Central memory CD8-positive, alpha-beta T cell (primary cell): ENCODE measurements at regions not wholly inside any gene's neighbourhood (a gene's known extent, or its start where the extent isn't known, plus 50 kb on each side); places are given as distances from the start of the nearest gene placed in this dataset.

Experiments
- ATAC-seq: fragments of 150-1000 bp; cut with Tn5 transposase; replicated peaks from 2 replicates; pipeline ENCODE4 v1.10.0; 2022; ENCODE audit warnings: mild to moderate bottlenecking, moderate FRiP score, moderate number of reproducible peaks; ENCODE audit not compliant: poor library complexity, severe bottlenecking; ENCODE audit errors: extremely low read depth
- DNase-seq, 2 donors: peaks; one replicate each; pipeline ENCODE4 v3.0.0; 2021; ENCODE audit warnings: low spot score in 2 of 2
- H3K27ac Mint-ChIP-seq: one replicate; pipeline ENCODE4 v1.8.0; 2022; ENCODE audit warnings: low read depth, mild to moderate bottlenecking, moderate library complexity, mixed read lengths
- H3K27me3 Mint-ChIP-seq: one replicate; pipeline ENCODE4 v1.8.0; 2022; ENCODE audit warnings: mixed read lengths
- H3K36me3 Mint-ChIP-seq: one replicate; pipeline ENCODE4 v1.8.0; 2022; ENCODE audit warnings: mild to moderate bottlenecking, moderate library complexity, mixed read lengths; ENCODE audit not compliant: insufficient read depth
- H3K4me1 Mint-ChIP-seq: one replicate; pipeline ENCODE4 v1.8.0; 2022; ENCODE audit warnings: mixed read lengths
- H3K4me3 Mint-ChIP-seq: one replicate; pipeline ENCODE4 v1.8.0; 2022; ENCODE audit warnings: mild to moderate bottlenecking, moderate library complexity, mixed read lengths
- H3K9me3 Mint-ChIP-seq: one replicate; pipeline ENCODE4 v1.8.0; 2022; ENCODE audit warnings: mixed read lengths

DNA sequence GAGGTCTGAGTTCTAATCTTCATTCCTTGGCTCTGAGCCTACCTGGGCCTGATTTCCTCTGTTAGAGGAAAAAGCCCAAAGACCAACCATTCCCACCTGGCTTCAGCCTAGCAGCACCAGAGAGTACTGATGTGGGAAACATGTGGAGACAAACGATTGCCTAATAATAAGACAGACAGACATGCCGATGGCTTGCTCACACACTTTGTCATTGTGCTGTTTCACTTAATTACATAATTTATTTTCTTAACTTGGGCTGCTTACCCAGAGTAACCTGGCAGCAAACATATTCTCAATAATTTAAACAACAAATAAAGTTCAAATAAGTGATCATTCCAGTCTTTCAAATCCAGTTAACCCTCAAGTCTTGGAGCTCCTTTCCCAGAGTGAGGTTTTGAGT, 83.4 kb downstream of the MAF start:
- peaks cover 6% of the 10 kb centered on the region for H3K9me3 Mint-ChIP-seq
- ATAC-seq (no peak), DNase-seq (no peak)
- peaks cover 9% of the 10 kb centered on the region for H3K4me1 Mint-ChIP-seq
- H3K27ac Mint-ChIP-seq = no peak overlapping the region
- H3K4me3 Mint-ChIP-seq = no peak overlapping the region
- peaks cover 47% of the 10 kb centered on the region for H3K27me3 Mint-ChIP-seq
- peaks cover 4% of the 10 kb centered on the region for H3K36me3 Mint-ChIP-seq

DNA sequence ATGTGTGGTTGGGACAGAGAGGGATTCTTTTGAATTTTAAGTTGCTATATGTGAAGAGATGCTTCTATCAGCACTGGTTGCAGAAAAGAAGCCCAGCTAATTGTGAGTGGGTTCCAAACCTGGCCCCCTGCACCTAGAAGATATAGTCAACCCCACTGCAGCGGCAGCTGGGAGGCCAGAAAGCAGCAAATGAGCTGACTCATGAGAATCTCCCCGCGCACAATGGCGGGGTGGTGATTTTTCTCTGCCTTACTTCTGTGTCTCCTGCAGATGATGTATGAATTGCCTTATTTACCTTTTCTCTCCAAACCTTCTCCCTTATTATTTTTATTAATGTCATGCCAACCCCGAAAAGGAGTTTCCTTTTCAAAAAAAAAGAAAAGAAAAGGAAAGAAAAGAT, 89.7 kb downstream of the MAF start:
- H3K36me3 Mint-ChIP-seq = peaks cover 2% of the 10 kb centered on the region
- H3K4me3 Mint-ChIP-seq = no peak overlapping the region
- peaks cover 55% of the 10 kb centered on the region for H3K27me3 Mint-ChIP-seq
- no peak for ATAC-seq
- no peaks in the 10 kb centered on the region for H3K4me1 Mint-ChIP-seq
- DNase-seq = no peak
- H3K27ac Mint-ChIP-seq = no peak overlapping the region
- no peaks in the 10 kb centered on the region for H3K9me3 Mint-ChIP-seq

DNA sequence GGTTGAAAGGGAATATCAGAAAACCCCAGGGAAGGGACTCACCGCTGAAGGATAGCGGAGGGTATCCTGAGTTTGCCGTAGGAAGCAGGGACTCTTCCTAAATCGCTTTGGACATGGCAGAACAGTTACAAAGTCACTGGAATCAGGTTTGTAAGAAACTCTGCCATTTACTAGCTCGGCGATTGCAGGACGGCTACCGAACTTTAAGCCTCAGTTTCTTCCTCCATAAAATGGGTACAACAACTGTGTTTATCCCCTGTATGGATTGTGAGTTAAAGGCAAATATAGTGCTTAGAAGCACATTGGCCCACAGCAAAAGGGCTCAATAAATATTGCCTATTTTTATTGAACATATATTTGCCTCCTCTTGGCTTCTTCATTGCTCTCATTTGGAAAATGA, 90.6 kb downstream of the MAF start:
- Mint-ChIP-seq H3K4me3 (no peak overlapping the region), H3K27me3 (peaks cover 52% of the 10 kb centered on the region), H3K36me3 (peaks cover 2% of the 10 kb centered on the region), H3K4me1 (no peaks in the 10 kb centered on the region), H3K9me3 (no peaks in the 10 kb centered on the region), H3K27ac (no peak overlapping the region)
- ATAC-seq (no peak), DNase-seq (no peak)

DNA sequence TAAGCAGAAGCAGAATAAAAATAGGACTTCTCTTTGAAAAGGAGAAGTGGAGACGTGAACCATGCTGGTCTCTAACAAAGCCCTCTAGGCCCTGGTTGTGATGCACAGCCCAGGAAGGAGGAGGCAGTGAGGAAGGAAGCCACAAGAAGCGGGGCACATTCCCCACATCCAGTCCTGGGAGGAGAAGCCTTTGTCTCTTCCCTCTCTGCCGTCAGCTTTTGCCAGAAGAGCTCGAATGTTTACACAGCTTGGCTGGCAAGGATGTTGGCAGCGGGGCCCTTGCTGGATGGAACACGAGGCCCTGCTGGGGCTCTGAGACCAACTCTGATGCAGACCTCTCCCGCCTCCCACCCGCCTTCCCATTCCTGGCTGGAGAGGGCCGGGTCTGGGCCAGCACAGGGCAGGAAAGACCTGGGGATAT, 91.3 kb downstream of the MAF start:
- Mint-ChIP-seq H3K27ac (no peak overlapping the region), H3K27me3 (peaks cover 45% of the 10 kb centered on the region), H3K4me1 (no peaks in the 10 kb centered on the region), H3K9me3 (no peaks in the 10 kb centered on the region), H3K4me3 (no peak overlapping the region), H3K36me3 (no peaks in the 10 kb centered on the region)
- ATAC-seq (no peak), DNase-seq (no peak)

DNA sequence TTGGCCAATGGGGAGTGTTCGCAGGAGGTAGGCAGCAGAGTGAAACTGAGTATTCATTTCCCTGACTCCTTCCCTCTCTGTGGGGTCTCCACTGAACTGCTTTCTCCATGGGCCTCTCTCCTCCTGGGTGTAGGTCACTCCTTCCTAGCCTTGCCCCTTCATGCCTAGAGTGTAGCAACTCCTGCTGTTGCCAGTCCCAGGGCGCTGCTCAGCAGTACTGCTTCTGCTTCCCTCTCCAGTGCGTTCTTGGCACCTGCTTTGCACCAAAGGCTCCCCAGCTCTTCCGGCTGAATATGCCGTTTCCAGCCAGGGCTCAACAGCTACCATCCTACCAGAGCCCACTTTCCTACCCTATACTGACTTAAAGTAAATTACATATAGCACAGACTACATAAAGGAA, 92.2 kb downstream of the MAF start:
- H3K9me3 Mint-ChIP-seq = no peaks in the 10 kb centered on the region
- no peak overlapping the region for H3K27ac Mint-ChIP-seq
- no peaks in the 10 kb centered on the region for H3K36me3 Mint-ChIP-seq
- ATAC-seq = no peak
- H3K4me1 Mint-ChIP-seq = no peaks in the 10 kb centered on the region
- no peak for DNase-seq
- H3K27me3 Mint-ChIP-seq = peaks cover 36% of the 10 kb centered on the region
- H3K4me3 Mint-ChIP-seq = no peak overlapping the region

DNA sequence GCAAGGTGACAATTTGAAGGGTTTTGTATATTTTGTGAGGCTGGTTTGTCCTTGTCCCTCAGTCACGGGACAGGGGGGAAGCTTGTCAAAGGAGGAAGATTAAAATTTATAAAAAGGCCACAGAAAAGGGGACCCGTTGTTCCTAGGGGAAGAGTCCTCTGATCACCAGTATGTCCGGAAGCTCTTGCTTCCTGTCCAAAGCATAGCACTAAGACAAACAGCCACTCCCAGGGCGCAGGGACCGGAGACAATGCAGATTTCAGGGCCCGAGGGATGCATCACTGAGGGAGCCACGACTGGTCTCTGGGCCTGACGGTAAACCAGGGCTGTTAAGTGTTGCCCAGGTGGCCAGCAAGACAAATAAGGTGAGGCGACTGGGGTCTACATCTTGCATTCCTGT, 95.2 kb downstream of the MAF start:
- peaks cover 23% of the 10 kb centered on the region for H3K27me3 Mint-ChIP-seq
- no peaks in the 10 kb centered on the region for H3K36me3 Mint-ChIP-seq
- H3K4me1 Mint-ChIP-seq = no peaks in the 10 kb centered on the region
- no peak for DNase-seq
- H3K4me3 Mint-ChIP-seq = no peak overlapping the region
- ATAC-seq = no peak
- no peaks in the 10 kb centered on the region for H3K9me3 Mint-ChIP-seq
- H3K27ac Mint-ChIP-seq = no peak overlapping the region

DNA sequence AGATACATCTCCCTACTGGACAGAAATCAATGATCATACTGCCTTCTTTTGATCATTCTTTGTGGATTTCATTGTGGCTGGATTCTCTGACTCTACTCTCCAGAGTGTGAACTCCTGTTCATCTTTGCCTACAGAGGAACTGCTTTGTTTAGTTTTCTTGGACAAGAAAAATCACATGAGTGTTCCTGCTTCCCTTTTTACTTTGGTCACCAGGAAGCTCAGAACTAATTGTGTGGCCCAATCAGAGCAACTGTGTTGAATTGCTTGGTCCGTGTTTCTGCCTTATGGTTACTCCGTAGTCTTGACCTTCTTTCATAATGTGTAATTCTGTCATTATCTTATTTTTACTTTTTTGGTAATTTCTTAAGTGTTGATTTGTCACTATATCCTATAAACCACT, 97.0 kb downstream of the MAF start:
- Mint-ChIP-seq H3K4me3 (no peak overlapping the region), H3K27me3 (peaks cover 21% of the 10 kb centered on the region), H3K9me3 (no peaks in the 10 kb centered on the region), H3K4me1 (peaks cover 6% of the 10 kb centered on the region), H3K27ac (no peak overlapping the region), H3K36me3 (no peaks in the 10 kb centered on the region)
- no peak for ATAC-seq
- DNase-seq = no peak

DNA sequence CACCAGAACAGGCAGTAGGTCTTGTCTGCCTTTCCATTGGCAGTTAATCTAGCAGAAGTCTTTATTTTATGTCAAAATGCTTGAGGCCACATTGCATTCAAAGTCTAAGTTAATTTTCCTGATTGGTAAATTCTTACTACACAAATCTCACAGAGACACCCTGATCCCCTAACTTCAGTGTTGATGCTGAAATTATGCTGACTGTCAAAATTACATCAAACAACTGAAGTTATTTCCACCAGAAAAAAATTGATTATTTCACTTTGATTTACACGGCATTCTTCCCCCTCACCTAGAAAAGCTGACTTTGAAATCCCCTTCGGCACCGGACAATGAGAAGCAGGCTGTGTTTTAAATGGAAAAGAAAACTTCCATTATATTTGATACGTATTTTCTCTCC, 99.1 kb downstream of the MAF start:
- ATAC-seq (no peak), DNase-seq (no peak)
- H3K4me1 Mint-ChIP-seq = peaks cover 24% of the 10 kb centered on the region
- H3K27me3 Mint-ChIP-seq = peaks cover 5% of the 10 kb centered on the region
- H3K9me3 Mint-ChIP-seq = no peaks in the 10 kb centered on the region
- no peaks in the 10 kb centered on the region for H3K36me3 Mint-ChIP-seq
- no peak overlapping the region for H3K4me3 Mint-ChIP-seq
- H3K27ac Mint-ChIP-seq = no peak overlapping the region

DNA sequence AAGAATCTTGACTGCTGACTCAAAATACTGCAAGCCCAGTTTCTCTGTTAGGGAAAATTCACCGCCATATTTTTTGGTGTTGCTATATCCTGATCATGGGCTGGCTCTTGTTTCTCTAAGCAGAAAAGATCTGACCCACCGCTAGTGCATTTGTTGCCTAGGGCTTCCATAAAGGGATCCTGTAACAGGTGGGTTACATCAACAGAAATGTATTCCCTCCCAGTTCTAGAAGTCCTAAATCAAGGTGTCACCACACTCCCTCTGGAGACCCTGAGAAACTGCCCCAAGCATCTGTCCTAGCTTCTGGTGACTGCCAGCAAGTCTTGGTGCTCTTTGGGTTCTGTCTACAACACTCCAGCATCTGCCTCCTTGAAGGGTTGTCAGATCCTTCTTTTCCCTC, 99.7 kb downstream of the MAF start:
- no peaks in the 10 kb centered on the region for H3K27me3 Mint-ChIP-seq
- no peak overlapping the region for H3K27ac Mint-ChIP-seq
- ATAC-seq = no peak
- no peak for DNase-seq
- H3K4me1 Mint-ChIP-seq = peaks cover 24% of the 10 kb centered on the region
- peaks cover 4% of the 10 kb centered on the region for H3K9me3 Mint-ChIP-seq
- H3K36me3 Mint-ChIP-seq = peaks cover 2% of the 10 kb centered on the region
- H3K4me3 Mint-ChIP-seq = no peak overlapping the region

DNA sequence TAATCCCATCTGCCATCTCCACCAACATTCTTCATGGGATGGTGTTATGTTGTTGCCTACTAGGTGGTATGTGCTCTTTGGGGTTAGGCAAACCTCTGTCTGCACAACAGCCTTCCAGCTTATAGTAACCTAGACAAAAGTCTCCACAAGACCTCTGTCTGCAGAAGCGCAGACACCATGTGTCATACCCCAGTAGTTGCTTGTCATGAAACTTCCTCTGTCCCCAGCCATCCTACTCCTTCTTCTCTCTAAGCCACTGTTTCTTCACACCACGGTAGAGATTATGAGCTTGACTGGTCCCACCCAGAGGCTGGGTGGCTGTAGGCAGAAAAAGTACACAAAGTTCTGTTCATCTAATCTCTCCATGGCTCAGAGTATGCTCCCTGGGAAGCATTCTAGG, 100.3 kb downstream of the MAF start:
- Mint-ChIP-seq H3K27me3 (no peaks in the 10 kb centered on the region), H3K4me1 (peaks cover 24% of the 10 kb centered on the region), H3K27ac (no peak overlapping the region), H3K9me3 (peaks cover 6% of the 10 kb centered on the region), H3K36me3 (peaks cover 2% of the 10 kb centered on the region), H3K4me3 (no peak overlapping the region)
- no peak for ATAC-seq
- no peak for DNase-seq

DNA sequence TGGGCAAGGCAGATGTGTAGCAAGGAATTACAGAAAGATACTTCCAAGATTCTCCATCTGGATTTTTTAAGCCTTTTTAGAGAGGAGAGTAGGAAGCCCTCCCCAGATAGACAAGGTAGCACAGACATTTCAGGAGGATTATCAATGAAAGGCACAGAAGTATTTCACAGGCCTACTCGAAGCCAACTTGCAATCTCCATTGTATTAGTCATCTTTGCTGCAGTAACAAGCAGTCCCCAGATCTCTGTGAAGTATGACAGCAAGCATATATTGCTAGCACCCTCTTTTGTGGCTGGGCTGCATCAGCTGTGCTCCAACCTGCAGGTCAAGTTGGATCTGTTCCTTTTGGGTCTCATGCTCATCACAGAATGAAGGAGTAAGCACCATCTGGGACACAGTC, 101.6 kb downstream of the MAF start:
- Mint-ChIP-seq H3K4me1 (peaks cover 24% of the 10 kb centered on the region), H3K27ac (no peak overlapping the region), H3K4me3 (no peak overlapping the region), H3K27me3 (no peaks in the 10 kb centered on the region), H3K9me3 (peaks cover 6% of the 10 kb centered on the region), H3K36me3 (peaks cover 2% of the 10 kb centered on the region)
- DNase-seq = no peak
- ATAC-seq = no peak

DNA sequence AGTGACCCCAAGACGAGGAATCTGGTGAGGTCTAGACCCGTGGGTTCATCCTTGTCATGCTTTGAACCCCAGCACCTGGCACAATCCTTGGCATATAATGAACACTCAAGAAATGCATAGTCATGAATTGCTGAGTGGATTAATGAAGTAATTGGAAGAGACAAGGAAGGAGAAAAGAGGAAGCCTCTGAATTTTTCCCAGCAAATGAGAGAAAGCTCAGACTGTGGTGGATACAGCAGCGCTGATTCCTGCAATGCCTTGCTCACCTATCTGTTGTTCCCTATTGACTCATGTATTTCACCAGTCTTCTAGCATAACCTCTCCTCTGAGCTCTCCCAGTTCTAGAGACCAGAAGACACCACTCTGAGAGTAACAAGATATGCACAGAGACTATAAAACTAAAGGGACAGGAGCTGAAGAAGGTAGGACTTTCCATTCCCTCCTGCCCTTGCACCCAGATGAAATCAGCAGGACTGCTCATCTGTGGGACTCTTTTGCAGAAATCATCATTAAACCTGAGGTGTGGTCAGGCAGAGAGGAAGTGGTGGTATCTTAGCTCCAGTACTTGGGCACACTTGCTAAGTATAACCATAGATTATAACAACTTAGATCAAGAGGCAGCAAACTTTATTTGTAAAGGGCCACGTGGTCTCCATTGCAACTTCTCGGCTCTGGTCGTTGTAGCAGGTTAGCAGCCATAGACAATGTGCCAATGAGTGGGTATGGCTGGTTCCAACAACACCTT, 102.8 kb downstream of the MAF start:
- ATAC-seq = peak; percentile 86
- peaks cover 6% of the 10 kb centered on the region for H3K9me3 Mint-ChIP-seq
- H3K36me3 Mint-ChIP-seq = peaks cover 2% of the 10 kb centered on the region
- DNase-seq = no peak
- no peak overlapping the region for H3K4me3 Mint-ChIP-seq
- H3K27me3 Mint-ChIP-seq = no peaks in the 10 kb centered on the region
- peaks cover 24% of the 10 kb centered on the region for H3K4me1 Mint-ChIP-seq
- no peak overlapping the region for H3K27ac Mint-ChIP-seq

DNA sequence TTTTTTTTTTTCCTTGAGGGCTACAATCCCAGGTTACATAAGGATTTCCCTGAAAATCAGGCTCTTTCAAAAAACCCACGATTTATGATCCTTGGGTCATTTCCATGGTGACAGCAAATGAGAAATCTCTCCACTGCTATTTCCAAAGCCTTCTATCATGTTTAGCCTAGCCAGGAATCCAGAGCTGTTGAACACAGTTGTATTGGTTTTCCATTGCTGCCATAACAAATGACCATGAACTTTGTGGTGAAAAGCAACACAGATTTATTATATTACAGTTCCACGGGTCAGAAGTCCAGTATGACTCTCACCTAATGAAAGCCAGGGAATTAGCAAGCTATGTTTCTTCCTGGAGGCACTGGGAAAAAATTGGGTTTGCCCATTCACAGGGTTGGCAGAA, 106.6 kb downstream of the MAF start:
- ATAC-seq (no peak), DNase-seq (no peak)
- no peak overlapping the region for H3K27ac Mint-ChIP-seq
- peaks cover 6% of the 10 kb centered on the region for H3K9me3 Mint-ChIP-seq
- peaks cover 40% of the 10 kb centered on the region for H3K4me1 Mint-ChIP-seq
- H3K36me3 Mint-ChIP-seq = peaks cover 4% of the 10 kb centered on the region
- no peak overlapping the region for H3K4me3 Mint-ChIP-seq
- H3K27me3 Mint-ChIP-seq = no peaks in the 10 kb centered on the region
